HG03025 (cell line): ENCODE measurements at regions not wholly inside any gene's neighbourhood (a gene's known extent, or its start where the extent isn't known, plus 50 kb on each side); places are given as distances from the start of the nearest gene placed in this dataset.
"Not testable (repeated sequence)": the region's sequence is repeated elsewhere in the genome, so short reads cannot be mapped to it uniquely, and the experiment has no call there.

ENCODE experiments used
- ATAC-seq: cut with Tn5 transposase; IDR thresholded peaks from one replicate; pipeline ENCODE4 v1.9.1; 2021; ENCODE audit warnings: mild to moderate bottlenecking, moderate library complexity; ENCODE audit not compliant: unreplicated experiment, low FRiP score

- no peak for ATAC-seq
Observed at GRCh38 chr5:10133830-10134229, 115.9 kb downstream of the ATPSCKMT start.

- ATAC-seq, result no peak
Observed at GRCh38 chr5:10130881-10131280, 118.8 kb downstream of the ATPSCKMT start.

- no peak for ATAC-seq
Observed at GRCh38 chr5:10126900-10127299, 122.8 kb downstream of the ATPSCKMT start.

- ATAC-seq, result no peak
Observed at GRCh38 chr5:10125116-10125515, 124.6 kb downstream of the ATPSCKMT start.

GRCh38 chr5:10124287-10124686 is 125.4 kb downstream of the ATPSCKMT start:
- ATAC-seq, result no peak

- ATAC-seq, result no peak
Observed at GRCh38 chr5:10123254-10123989, 126.3 kb downstream of the ATPSCKMT start.

GRCh38 chr5:10122076-10122726 is 127.5 kb downstream of the ATPSCKMT start:
- ATAC-seq, result no peak

GRCh38 chr5:10120934-10121333 is 128.8 kb downstream of the ATPSCKMT start:
- no peak for ATAC-seq

- no peak for ATAC-seq
Observed at GRCh38 chr5:10118150-10118549, 131.5 kb downstream of the ATPSCKMT start.

GRCh38 chr5:10116594-10116993 is 133.1 kb downstream of the ATPSCKMT start:
- ATAC-seq, result no peak

GRCh38 chr5:10115669-10116068 is 134.0 kb downstream of the ATPSCKMT start:
- no peak for ATAC-seq

- no peak for ATAC-seq
Observed at GRCh38 chr5:10111571-10111970, 138.1 kb downstream of the ATPSCKMT start.

- no peak for ATAC-seq
Observed at GRCh38 chr5:10110228-10110627, 139.5 kb downstream of the ATPSCKMT start.

GRCh38 chr5:10109299-10109698 is 140.4 kb downstream of the ATPSCKMT start:
- ATAC-seq, result no peak

GRCh38 chr5:10106806-10107205 is 142.9 kb downstream of the ATPSCKMT start:
- ATAC-seq, result no peak

- no peak for ATAC-seq
Observed at GRCh38 chr5:10106285-10106684, 143.4 kb downstream of the ATPSCKMT start.

- ATAC-seq, result no peak
Observed at GRCh38 chr5:10102706-10103497, 146.8 kb downstream of the ATPSCKMT start.

GRCh38 chr5:10102235-10102634 is 147.5 kb downstream of the ATPSCKMT start:
- not testable (repeated sequence) for ATAC-seq

GRCh38 chr5:10099548-10099947 is 150.1 kb downstream of the ATPSCKMT start:
- no peak for ATAC-seq

GRCh38 chr5:10091701-10092100 is 158.0 kb downstream of the ATPSCKMT start:
- ATAC-seq, result no peak

GRCh38 chr5:10090074-10090473 is 159.6 kb downstream of the ATPSCKMT start:
- ATAC-seq, result no peak
